ENCODE measurements at regions not wholly inside any gene's neighbourhood (a gene's known extent, or its start where the extent isn't known, plus 50 kb on each side); places are given as distances from the start of the nearest gene placed in this dataset.
A peak's percentile ranks its signal among the peaks of the same experiment; 100 is the strongest.
"Not testable (repeated sequence)": the region's sequence is repeated elsewhere in the genome, so short reads cannot be mapped to it uniquely, and the experiment has no call there.

GRCh38 chr1:172717722-172718465 lies 59.0 kb downstream of the FASLG start:
- ATAC-seq (no peak), DNase-seq (ENCODE audit: low spot score) (no peak)
- intact Hi-C loops (cut with DNase I), result no loop called here

- no peak for DNase-seq (ENCODE audit: low spot score)
- intact Hi-C loops (cut with DNase I), result no loop called here
- no peak for ATAC-seq
These were observed 60.2 kb downstream of the FASLG start for GRCh38 chr1:172719066-172719627.

- intact Hi-C loops (cut with DNase I), result no loop called here
- DNase-seq (ENCODE audit: low spot score) (no peak), ATAC-seq (no peak)
These were observed 60.8 kb downstream of the FASLG start for GRCh38 chr1:172719694-172720138.

- DNase-seq (ENCODE audit: low spot score) (no peak), ATAC-seq (no peak)
- intact Hi-C loops (cut with DNase I), result no loop called here
These were observed 61.4 kb downstream of the FASLG start for GRCh38 chr1:172720339-172720738.

GRCh38 chr1:172723251-172723650 lies 64.3 kb downstream of the FASLG start:
- intact Hi-C loops (cut with DNase I), result no loop called here
- DNase-seq (ENCODE audit: low spot score) (no peak), ATAC-seq (no peak)

GRCh38 chr1:172724232-172724631 lies 65.3 kb downstream of the FASLG start:
- DNase-seq (ENCODE audit: low spot score) (no peak), ATAC-seq (no peak)
- intact Hi-C loops (cut with DNase I), result no loop called here

- ATAC-seq (no peak), DNase-seq (ENCODE audit: low spot score) (no peak)
- intact Hi-C loops (cut with DNase I), result no loop called here
These were observed 66.1 kb downstream of the FASLG start for GRCh38 chr1:172724765-172725613.

GRCh38 chr1:172726740-172727139 lies 67.8 kb downstream of the FASLG start:
- intact Hi-C loops (cut with DNase I), result no loop called here
- no peak for DNase-seq (ENCODE audit: low spot score)
- ATAC-seq, result no peak

GRCh38 chr1:172727275-172727857 lies 68.5 kb downstream of the FASLG start:
- intact Hi-C loops (cut with DNase I), result no loop called here
- DNase-seq (ENCODE audit: low spot score), result no peak
- no peak for ATAC-seq

GRCh38 chr1:172727956-172728603 lies 69.2 kb downstream of the FASLG start:
- intact Hi-C loops (cut with DNase I), result no loop called here
- no peak for DNase-seq (ENCODE audit: low spot score)
- no peak for ATAC-seq

- ATAC-seq; DNase-seq (ENCODE audit: low spot score); intact Hi-C loops (cut with DNase I): not testable (repeated sequence)
These were observed 69.8 kb downstream of the FASLG start for GRCh38 chr1:172728705-172729104.

- intact Hi-C loops (cut with DNase I), result no loop called here
- no peak for DNase-seq (ENCODE audit: low spot score)
- ATAC-seq, result no peak
These were observed 73.5 kb downstream of the FASLG start for GRCh38 chr1:172732427-172732826.

GRCh38 chr1:172733815-172734214 lies 74.9 kb downstream of the FASLG start:
- intact Hi-C loops (cut with DNase I), result no loop called here
- no peak for ATAC-seq
- no peak for DNase-seq (ENCODE audit: low spot score)

- no peak for ATAC-seq
- no peak for DNase-seq (ENCODE audit: low spot score)
- intact Hi-C loops (cut with DNase I), result no loop called here
These were observed 79.5 kb downstream of the FASLG start for GRCh38 chr1:172738389-172738788.

- intact Hi-C loops (cut with DNase I), result no loop called here
- no peak for ATAC-seq
- no peak for DNase-seq (ENCODE audit: low spot score)
These were observed 83.9 kb downstream of the FASLG start for GRCh38 chr1:172742599-172743500.

GRCh38 chr1:172745014-172745413 lies 86.1 kb downstream of the FASLG start:
- intact Hi-C loops (cut with DNase I), result no loop called here

GRCh38 chr1:172746091-172746949 lies 87.4 kb downstream of the FASLG start:
- DNase-seq (ENCODE audit: low spot score), result no peak
- intact Hi-C loops (cut with DNase I), result no loop called here
- peak; percentile 96 for ATAC-seq

More at GRCh38 chr1:172745014-172745413, 86.1 kb downstream of the FASLG start:
- no peak for DNase-seq (ENCODE audit: low spot score)
- ATAC-seq, result peak; percentile 86
